GM19455 (cell line): ENCODE measurements at regions not wholly inside any gene's neighbourhood (a gene's known extent, or its start where the extent isn't known, plus 50 kb on each side); places are given as distances from the start of the nearest gene placed in this dataset.
A peak's percentile ranks its signal among the peaks of the same experiment; 100 is the strongest.

Experiments
- ATAC-seq: cut with Tn5 transposase; IDR thresholded peaks from one replicate; pipeline ENCODE4 v1.9.1; 2021; ENCODE audit not compliant: unreplicated experiment

DNA sequence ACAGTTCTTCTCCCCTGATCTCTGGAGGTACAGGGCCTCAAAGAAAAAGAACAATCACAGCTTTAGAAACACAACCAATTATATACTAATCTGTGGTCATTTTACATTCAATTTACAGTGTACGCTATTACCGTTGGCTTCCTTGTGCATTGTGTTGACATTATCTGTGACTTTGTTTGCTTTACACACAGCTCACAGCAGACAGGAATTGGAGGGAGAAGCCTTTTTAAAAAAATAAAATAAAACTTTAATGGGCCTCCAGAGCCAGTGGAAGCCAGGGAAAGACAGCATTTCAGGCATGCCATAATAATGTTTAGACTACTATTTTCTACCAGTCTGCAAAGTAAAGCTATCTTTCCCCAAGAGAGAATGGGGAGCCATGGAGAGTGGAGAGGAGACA lies 179.0 kb upstream of the ADO start:
- no peak for ATAC-seq

GRCh38 chr10:62626079-62626478 lies 178.4 kb upstream of the ADO start:
- no peak for ATAC-seq

DNA sequence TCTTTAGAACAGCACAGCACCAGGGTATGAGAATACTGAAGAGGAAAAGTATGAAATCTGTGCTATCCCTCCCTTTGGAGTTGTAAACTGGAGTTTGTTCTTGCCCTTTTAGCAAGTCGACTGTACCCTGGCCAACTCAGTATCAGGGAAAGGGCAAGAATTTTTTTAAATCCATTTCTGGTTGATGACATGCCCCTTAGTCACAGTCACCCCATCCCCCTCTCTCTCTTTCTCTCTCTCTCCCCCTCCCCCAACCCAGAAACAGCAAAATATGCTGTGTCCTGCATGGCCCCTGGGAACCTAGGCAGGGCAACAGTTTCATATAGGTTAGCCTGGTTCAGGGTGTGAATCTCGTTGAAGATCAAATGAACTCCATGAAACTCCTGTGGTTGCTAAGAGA lies 177.7 kb upstream of the ADO start:
- ATAC-seq: no peak

GRCh38 chr10:62627983-62628382 lies 176.5 kb upstream of the ADO start:
- no peak for ATAC-seq

DNA sequence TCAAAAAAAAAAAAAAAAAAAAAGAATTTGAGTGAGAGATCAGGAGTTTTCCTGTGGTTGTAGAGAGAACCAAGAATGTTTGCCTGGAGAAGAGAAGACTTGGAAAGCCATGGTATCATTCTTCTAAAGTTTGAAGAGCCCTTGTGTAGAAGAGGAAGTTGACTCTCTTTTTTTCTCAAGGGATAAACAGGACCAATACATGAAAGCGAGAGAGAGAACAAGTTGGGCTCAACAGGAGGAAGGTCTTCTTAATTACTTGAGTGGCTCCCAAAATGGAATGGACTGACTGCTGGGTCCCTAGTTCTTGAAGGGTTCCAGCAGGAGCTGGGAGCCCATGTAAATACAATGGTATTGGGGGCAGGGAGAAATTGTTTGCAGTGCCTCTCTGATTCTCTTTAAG lies 173.3 kb upstream of the ADO start:
- ATAC-seq: no peak

- peak; percentile 77 for ATAC-seq
These were observed 172.3 kb upstream of the ADO start for GRCh38 chr10:62632071-62632809.

DNA sequence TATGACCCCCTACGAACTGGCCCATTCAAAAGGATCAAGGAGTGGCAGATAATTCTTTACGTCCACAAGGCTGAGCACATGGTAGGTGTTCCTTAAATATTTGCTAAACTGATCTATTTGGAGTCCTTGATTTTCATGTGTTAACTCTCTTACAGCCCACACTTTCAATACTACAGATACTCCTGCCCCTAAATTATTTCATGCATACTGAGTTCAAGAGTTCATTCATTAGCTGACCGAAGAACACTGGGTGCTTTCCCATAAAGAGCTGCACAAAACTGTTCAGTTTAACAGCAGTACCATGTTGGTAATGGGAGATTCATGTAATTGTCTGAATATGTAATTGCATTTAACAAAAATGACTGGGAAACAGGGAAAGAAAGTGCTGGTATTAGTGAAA lies 170.5 kb upstream of the ADO start:
- no peak for ATAC-seq

DNA sequence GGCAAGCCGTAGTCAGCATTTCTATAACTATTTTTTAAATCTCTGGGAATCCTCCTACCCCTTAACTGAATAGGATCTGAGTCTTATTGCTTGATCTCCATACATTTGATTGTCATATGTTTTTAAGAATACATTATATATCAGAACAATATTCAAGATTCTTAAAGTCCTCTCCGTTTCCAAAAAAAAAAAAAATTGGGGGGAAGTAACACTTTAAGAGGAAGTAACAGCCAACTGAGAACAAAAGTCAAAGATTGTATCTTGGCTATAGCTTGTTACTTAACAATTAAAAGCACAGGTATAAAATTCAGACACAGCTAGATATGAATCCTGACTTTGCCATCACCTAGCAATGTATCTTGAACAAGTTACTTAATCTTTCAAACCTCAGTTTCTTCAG lies 169.9 kb upstream of the ADO start:
- ATAC-seq: no peak

DNA sequence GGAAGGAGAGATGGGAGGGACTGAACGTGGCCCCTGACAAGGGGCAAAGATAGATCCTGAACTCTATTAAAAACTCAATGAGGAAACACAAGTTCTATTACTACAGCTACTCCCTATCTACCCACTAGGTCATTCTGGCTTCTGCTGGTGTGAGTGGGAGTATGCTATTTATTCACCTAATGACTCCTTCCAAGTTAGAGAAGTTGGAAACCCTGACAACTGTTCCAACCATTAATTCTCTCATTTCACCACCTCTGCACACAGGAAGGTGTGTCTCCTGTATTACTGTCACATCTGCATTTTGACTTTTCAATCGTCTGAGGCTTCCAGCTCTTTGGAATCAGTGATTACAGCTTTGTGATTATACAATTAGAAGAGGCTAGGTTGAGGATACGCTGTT lies 169.4 kb upstream of the ADO start:
- ATAC-seq: no peak

- ATAC-seq: no peak
These were observed 167.7 kb upstream of the ADO start for GRCh38 chr10:62636825-62637248.

DNA sequence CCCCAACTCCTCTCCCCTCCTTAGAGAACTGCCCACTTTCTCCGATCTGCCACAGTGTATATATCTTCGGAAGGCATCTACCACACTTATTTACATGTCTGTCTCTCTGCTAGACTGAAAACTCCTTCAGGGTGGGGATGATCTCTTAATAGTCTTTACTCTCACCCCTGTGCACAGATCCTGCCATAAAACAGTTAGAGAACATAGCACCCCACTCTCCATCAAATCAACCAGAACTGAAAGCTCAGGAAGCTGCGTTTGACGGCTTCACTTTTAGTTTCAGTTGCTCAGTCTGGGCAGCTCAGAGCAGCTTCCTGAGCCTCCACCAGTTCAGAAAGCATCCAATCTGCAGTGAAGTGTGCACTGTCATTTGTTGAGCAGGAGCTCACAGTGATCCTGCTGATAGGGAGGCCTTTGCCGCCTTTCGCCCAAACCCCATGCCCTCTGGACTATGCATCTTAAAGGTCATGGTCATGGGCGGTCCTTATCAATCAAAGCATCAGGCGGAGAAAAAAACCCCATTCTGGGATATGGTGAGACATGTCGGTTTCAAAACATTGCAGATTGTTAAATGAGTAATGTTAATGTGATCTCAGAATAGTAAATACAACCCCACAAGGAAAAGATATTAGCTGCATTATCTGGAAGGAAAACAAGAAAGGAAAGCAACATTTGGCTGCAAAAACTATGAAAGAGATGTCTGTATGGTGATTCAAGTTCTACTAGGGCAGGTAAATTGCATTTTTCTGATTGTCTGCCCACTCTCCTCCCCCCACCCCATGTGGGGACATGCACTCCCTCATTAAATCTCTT lies 167.1 kb upstream of the ADO start:
- ATAC-seq: peak; percentile 54

DNA sequence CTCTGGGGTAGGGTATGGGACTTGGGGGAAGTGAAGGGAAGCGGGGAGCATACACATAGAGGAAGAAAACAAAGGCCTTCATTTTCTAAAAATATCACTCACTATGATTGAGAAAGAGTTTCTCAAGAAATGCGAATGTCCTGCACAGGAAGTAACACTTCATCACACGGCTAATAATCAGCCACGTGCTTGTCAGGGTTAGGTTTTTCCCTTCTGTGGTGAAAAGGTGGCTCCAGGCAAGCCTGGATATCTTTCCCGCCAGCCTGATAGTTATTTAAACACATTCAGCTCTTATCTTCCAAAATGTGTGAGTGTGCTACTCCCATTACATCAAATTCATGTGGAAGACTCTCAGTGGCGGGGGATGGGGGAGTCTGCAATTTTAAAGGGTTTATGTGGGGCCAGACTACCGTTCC lies 166.4 kb upstream of the ADO start:
- ATAC-seq: no peak

- ATAC-seq: no peak
These were observed 165.4 kb upstream of the ADO start for GRCh38 chr10:62639144-62639543.

- ATAC-seq: no peak
These were observed 164.1 kb upstream of the ADO start for GRCh38 chr10:62640411-62640810.

- no peak for ATAC-seq
These were observed 160.6 kb upstream of the ADO start for GRCh38 chr10:62643606-62644587.

DNA sequence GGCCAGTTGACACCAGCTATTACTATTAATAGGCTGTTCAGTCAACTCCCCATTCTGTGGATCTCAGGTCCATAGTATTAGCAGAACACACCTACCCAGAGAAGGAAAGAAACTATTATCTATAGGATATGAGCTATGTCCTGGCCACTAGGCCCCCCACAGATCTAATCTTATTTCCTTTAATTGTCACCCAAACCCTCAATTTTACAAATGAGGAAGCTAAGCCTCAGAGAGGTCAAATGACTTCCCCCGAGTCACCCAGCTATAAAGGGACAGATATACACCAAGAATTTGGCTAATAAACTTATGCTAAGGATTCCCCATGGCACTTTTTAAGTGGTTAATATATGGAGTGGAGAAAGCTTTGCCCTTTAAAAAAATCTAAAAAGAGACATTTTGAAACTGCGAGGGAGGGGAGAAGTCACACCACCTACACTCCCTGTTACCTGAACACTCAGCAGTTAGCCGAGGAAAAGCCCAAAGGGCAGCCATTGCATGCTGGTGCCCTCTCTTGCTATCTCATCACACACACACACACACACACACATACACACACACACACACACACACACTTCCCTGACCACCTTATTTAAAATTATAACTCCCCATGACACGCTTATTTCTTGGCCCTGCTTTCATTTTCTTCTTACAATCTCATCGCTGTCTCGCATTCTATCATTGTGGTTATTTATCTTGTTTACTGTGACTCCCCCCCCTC lies 157.0 kb upstream of the ADO start:
- no peak for ATAC-seq

DNA sequence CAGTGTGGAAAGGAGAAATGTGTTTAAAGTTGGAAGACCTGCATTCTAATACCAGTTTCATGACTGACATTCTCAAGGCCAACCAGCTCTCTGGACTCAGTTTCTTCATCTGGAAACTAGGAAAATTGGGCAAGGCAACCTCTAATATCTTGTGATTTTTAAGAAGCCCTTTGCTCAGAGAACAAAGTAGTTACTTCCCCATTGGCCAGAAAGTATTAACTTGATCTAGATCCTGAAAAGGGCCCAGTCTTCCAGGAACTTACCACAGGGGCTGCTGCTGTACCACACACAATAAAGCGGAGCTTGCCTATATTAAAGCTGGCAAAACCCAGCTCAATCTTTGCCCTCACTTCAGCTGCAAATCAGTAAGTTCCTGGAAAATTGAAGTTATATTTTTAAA lies 155.6 kb upstream of the ADO start:
- ATAC-seq: no peak

- ATAC-seq: no peak
These were observed 154.1 kb upstream of the ADO start for GRCh38 chr10:62650411-62650810.

DNA sequence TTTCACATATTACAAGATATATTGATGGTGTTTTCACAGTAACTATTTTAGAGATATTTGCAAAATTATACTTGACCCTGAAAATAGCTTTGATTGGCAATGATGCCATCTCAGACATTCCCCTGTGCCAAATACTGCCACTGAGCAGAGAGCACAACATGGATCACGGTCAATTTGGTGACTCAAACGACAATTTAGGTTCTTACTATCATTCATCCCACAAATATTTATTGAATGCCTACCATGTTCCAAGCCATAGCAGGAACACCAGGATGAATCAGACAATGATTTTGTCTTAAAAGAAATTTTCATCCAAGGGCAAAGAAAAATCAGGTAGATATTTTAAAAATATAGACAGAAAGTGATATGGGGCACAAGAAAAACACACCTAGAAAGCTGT lies 153.2 kb upstream of the ADO start:
- ATAC-seq: no peak

DNA sequence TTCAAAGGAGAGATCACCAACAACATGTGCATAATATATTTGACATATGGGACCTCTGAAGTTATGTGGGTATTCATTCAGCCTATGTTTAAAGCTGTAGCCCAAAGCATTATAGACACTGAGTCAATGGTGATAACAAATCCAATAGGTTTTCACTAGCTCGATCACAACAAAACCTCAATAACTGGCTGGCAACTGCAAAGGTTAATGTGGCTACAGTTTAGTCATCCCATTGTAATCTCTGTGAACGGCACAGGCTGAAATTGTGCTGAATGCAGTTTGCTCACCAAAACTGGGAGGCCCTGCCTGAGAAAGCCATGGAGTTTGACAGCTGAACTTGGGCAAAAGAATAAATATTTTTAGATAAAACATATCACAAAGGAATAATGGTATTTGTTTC lies 152.4 kb upstream of the ADO start:
- ATAC-seq: no peak

- no peak for ATAC-seq
These were observed 152.0 kb upstream of the ADO start for GRCh38 chr10:62652564-62652963.
